HEK293 (cell line): ENCODE measurements at regions not wholly inside any gene's neighbourhood (a gene's known extent, or its start where the extent isn't known, plus 50 kb on each side); places are given as distances from the start of the nearest gene placed in this dataset.

ENCODE experiments used
- CTCF ChIA-PET: fragments of 350-600 bp; formaldehyde crosslinking; extraction: SDS; loops from one replicate; lab custom pipeline; 2021; ENCODE audit warnings: antibody characterized with exemption; lab: Yijun Ruan, JAX
- POLR2A ChIA-PET: fragments of 300-600 bp; formaldehyde crosslinking; extraction: SDS; loops from one replicate; lab custom pipeline; 2020; ENCODE audit warnings: antibody characterized with exemption, inconsistent platforms; lab: Yijun Ruan, JAX
- H3K27ac ChIP-seq: fragments of 200-500 bp; sonication (Bioruptor generic); 2 replicates; pipeline ENCODE4 v1.5.1; 2014; ENCODE audit warnings: low read depth, low read length, control low read depth, inconsistent platforms; ENCODE audit errors: extremely low read depth
- H3K36me3 ChIP-seq, 2 experiments: fragments of 200-500 bp in 1 of 2; sonication (Bioruptor generic) in 1 of 2; 1 replicate in 1 of 2; 2 replicates in 1 of 2; pipeline ENCODE4 v1.5.1; 2014 to 2017; ENCODE audit warnings: inconsistent platforms in 2 of 2, low read length in 2 of 2; ENCODE audit not compliant: control insufficient read depth in 2 of 2, insufficient read depth in 1 of 2
- H3K4me1 ChIP-seq: fragments of 200-500 bp; sonication (Bioruptor generic); 2 replicates; pipeline ENCODE4 v1.5.1; 2014; ENCODE audit warnings: mild to moderate bottlenecking, low read length, inconsistent platforms; ENCODE audit not compliant: control insufficient read depth, insufficient read depth
- H3K4me3 ChIP-seq: 2 replicates; pipeline ENCODE4 v1.5.1; 2011; ENCODE audit warnings: low read depth, mild to moderate bottlenecking, control low read depth, low read length, moderate library complexity
- H3K9me3 ChIP-seq: fragments of 200-500 bp; sonication (Bioruptor generic); 2 replicates; pipeline ENCODE4 v1.5.1; 2014; ENCODE audit warnings: low read depth, low read length, inconsistent platforms; ENCODE audit not compliant: control insufficient read depth, insufficient read depth
- IKZF3 ChIP-seq: fragments of 450-650 bp; IDR thresholded peaks from 2 replicates; pipeline ENCODE4 v1.5.0; 2018; ENCODE audit warnings: missing biosample characterization, mild to moderate bottlenecking, missing genetic modification characterization, moderate library complexity
- SP7 ChIP-seq: fragments of 450-650 bp; formaldehyde crosslinking; IDR thresholded peaks from 2 replicates; pipeline ENCODE4 v1.5.1; 2016; ENCODE audit warnings: missing biosample characterization, missing genetic modification characterization
- ZBTB20 ChIP-seq: fragments of 450-650 bp; formaldehyde crosslinking; IDR thresholded peaks from 2 replicates; pipeline ENCODE4 v1.5.1; 2016; ENCODE audit warnings: missing biosample characterization, missing genetic modification characterization
- ZBTB8A ChIP-seq: fragments of 450-650 bp; formaldehyde crosslinking; IDR thresholded peaks from 2 replicates; pipeline ENCODE4 v1.5.1; 2016; ENCODE audit warnings: missing biosample characterization, missing genetic modification characterization
- ZFP3 ChIP-seq: fragments of 450-650 bp; formaldehyde crosslinking; IDR thresholded peaks from 2 replicates; pipeline ENCODE4 v1.5.1; 2016; ENCODE audit warnings: low read depth, missing biosample characterization, missing genetic modification characterization
- ZIC2 ChIP-seq: fragments of 450-650 bp; formaldehyde crosslinking; IDR thresholded peaks from 2 replicates; pipeline ENCODE4 v1.5.1; 2016; ENCODE audit warnings: missing biosample characterization, missing genetic modification characterization
- ZNF335 ChIP-seq: fragments of 450-650 bp; formaldehyde crosslinking; conservative IDR thresholded peaks from 2 replicates; pipeline ENCODE4 v1.5.1; 2016; ENCODE audit warnings: missing biosample characterization, missing genetic modification characterization
- ZNF354C ChIP-seq: fragments of 450-650 bp; formaldehyde crosslinking; IDR thresholded peaks from 2 replicates; pipeline ENCODE4 v1.5.1; 2016; ENCODE audit warnings: missing biosample characterization, missing genetic modification characterization, low read depth, borderline replicate concordance
- ZNF366 ChIP-seq: fragments of 450-650 bp; formaldehyde crosslinking; conservative IDR thresholded peaks from 2 replicates; pipeline ENCODE4 v1.5.1; 2016; ENCODE audit warnings: missing biosample characterization, missing genetic modification characterization
- ZNF510 ChIP-seq: fragments of 450-650 bp; formaldehyde crosslinking; IDR thresholded peaks from 2 replicates; pipeline ENCODE4 v1.5.1; 2018; ENCODE audit warnings: mild to moderate bottlenecking, missing genetic modification characterization, missing biosample characterization; ENCODE audit not compliant: insufficient replicate concordance
- ZNF514 ChIP-seq: fragments of 450-650 bp; formaldehyde crosslinking; IDR thresholded peaks from 2 replicates; pipeline ENCODE4 v1.5.1; 2016; ENCODE audit warnings: missing biosample characterization, missing genetic modification characterization
- ZNF521 ChIP-seq: fragments of 450-650 bp; formaldehyde crosslinking; IDR thresholded peaks from 2 replicates; pipeline ENCODE4 v1.5.1; 2017; ENCODE audit warnings: missing biosample characterization, mild to moderate bottlenecking, missing genetic modification characterization
- ZNF626 ChIP-seq: fragments of 450-650 bp; sonication (Bioruptor Pico); formaldehyde crosslinking; IDR thresholded peaks from 2 replicates; pipeline ENCODE4 v1.5.1; 2018; ENCODE audit warnings: missing biosample characterization, missing genetic modification characterization, inconsistent platforms
- ZNF76 ChIP-seq: fragments of 450-650 bp; formaldehyde crosslinking; IDR thresholded peaks from 2 replicates; pipeline ENCODE4; 2016; ENCODE audit warnings: low read depth, missing biosample characterization, missing genetic modification characterization, borderline replicate concordance
- ZNF843 ChIP-seq: fragments of 450-650 bp; formaldehyde crosslinking; IDR thresholded peaks from 2 replicates; pipeline ENCODE4 v1.5.1; 2016; ENCODE audit warnings: missing biosample characterization, missing genetic modification characterization
- TF ChIP-seq, protein P1 (sequence below): fragments of 450-650 bp; formaldehyde crosslinking; IDR thresholded peaks from 2 replicates; pipeline ENCODE4 v1.5.1; 2017; ENCODE audit warnings: missing biosample characterization, mild to moderate bottlenecking, missing genetic modification characterization, moderate library complexity
- TF ChIP-seq, protein P2 (sequence below): fragments of 450-650 bp; IDR thresholded peaks from 2 replicates; pipeline ENCODE4 v1.5.1; 2018; ENCODE audit warnings: missing biosample characterization, missing genetic modification characterization
- TF ChIP-seq, protein P3 (sequence below): fragments of 450-650 bp; formaldehyde crosslinking; IDR thresholded peaks from 2 replicates; pipeline ENCODE4; 2016; ENCODE audit warnings: missing biosample characterization, missing genetic modification characterization
- TF ChIP-seq, protein P4 (sequence below): fragments of 450-650 bp; formaldehyde crosslinking; IDR thresholded peaks from 2 replicates; pipeline ENCODE4 v1.5.1; 2016; ENCODE audit warnings: missing biosample characterization, missing genetic modification characterization

DNA sequence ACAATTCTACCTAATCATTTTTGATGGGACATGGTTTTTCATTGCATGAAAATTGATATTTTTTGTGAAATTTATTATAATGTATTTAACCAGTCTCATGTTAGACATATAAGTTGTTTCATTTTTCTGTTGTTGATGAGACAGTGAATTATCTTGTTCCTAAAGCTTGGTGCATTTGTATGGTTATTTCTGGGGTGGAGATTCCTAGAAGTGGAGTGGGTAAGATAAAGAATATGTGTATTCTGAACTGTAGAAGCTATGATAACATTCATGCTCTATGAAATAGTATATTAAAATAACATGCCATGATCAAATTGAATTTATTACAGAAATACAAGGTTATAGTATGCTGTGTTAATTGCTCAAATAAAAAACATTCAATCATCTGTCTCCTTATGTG lies 69.2 kb downstream of the BOLA3 start:
- no peak overlapping the region for H3K4me3 ChIP-seq
- 0 out of 2 replicates have a peak, but pooled peaks cover 4% of the 10 kb centered on the region for H3K4me1 ChIP-seq
- peaks cover 0 to 18% of the 10 kb centered on the region in 2 experiments; a peak in 1 of 3 replicates for H3K36me3 ChIP-seq
- H3K9me3 ChIP-seq = no peaks in the 10 kb centered on the region
- H3K27ac ChIP-seq = no peak overlapping the region
- POLR2A ChIA-PET = no interaction called here
- TF ChIP-seq, protein P1, sequence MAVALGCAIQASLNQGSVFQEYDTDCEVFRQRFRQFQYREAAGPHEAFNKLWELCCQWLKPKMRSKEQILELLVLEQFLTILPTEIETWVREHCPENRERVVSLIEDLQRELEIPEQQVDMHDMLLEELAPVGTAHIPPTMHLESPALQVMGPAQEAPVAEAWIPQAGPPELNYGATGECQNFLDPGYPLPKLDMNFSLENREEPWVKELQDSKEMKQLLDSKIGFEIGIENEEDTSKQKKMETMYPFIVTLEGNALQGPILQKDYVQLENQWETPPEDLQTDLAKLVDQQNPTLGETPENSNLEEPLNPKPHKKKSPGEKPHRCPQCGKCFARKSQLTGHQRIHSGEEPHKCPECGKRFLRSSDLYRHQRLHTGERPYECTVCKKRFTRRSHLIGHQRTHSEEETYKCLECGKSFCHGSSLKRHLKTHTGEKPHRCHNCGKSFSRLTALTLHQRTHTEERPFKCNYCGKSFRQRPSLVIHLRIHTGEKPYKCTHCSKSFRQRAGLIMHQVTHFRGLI = no peak
- TF ChIP-seq ZNF76 (no peak), ZNF366 (no peak), ZNF626 (tag by site-specific recombination) (no peak), ZNF354C (tag by site-specific recombination) (no peak), ZNF335 (tag by site-specific recombination) (no peak)
- CTCF ChIA-PET = interaction anchor here (1.4 kb wide), 1 partner anchor 255 kb away, joined by 3 read pairs; no protein-coding TSS in a partner anchor

DNA sequence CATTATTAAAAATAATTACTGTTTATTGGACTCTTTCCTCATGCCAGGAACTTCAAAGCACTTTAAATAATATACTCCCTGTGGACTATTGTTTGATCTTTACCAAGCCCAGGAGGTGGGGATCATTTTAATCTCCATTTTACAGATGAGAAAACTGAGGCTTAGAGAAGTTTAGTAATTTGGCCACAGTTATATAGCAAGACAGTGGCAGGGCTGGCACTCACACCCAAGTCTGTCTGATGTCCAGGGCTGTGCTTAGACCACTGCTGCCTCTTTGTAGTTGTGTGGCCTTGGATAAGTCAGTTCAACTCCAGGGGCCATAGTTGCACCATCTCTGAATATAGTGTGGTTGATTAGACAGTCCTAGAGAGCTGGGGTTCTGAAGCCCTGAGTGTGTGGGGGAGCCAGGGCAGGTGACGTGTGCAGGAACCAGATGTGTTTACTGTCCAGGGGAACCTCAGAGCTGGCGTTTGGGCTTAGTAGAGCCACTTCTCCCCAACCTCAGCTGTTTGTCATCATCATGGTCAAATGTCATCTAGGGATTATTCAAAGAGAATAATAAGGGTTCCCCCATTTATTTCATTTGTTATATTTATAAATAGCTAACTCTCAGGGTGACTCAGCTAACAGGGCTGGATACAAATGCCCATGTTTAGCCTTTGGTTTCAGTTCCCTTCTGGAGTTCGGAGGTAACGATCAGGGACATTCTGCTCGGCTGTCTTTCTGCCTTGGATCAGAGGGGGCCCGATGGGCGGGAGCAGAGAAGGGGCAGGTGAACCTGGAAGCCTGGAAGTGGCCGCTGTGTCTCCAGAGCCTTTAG lies 68.0 kb downstream of the BOLA3 start:
- Histone ChIP-seq H3K4me1 (0 out of 2 replicates have a peak, but pooled peaks cover 4% of the 10 kb centered on the region), H3K27ac (no peak overlapping the region), H3K4me3 (no peak overlapping the region), H3K9me3 (no peaks in the 10 kb centered on the region), H3K36me3 (peaks cover 0 to 25% of the 10 kb centered on the region in 2 experiments; a peak in 1 of 3 replicates)
- ChIA-PET POLR2A (no interaction called here), CTCF (interaction anchor here (0.8 kb wide), 1 partner anchor 255 kb away, joined by 4 read pairs; no protein-coding TSS in a partner anchor)
- TF ChIP-seq ZNF510 (tag by site-specific recombination) = no peak
- no peak for TF ChIP-seq ZFP3 (tag by site-specific recombination)
- TF ChIP-seq ZIC2 (tag by site-specific recombination) = no peak
- TF ChIP-seq, protein P2, sequence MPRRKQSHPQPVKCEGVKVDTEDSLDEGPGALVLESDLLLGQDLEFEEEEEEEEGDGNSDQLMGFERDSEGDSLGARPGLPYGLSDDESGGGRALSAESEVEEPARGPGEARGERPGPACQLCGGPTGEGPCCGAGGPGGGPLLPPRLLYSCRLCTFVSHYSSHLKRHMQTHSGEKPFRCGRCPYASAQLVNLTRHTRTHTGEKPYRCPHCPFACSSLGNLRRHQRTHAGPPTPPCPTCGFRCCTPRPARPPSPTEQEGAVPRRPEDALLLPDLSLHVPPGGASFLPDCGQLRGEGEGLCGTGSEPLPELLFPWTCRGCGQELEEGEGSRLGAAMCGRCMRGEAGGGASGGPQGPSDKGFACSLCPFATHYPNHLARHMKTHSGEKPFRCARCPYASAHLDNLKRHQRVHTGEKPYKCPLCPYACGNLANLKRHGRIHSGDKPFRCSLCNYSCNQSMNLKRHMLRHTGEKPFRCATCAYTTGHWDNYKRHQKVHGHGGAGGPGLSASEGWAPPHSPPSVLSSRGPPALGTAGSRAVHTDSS (tag by site-specific recombination) = no peak
- no peak for TF ChIP-seq ZBTB8A (tag by site-specific recombination)
- TF ChIP-seq ZNF514 = no peak
- TF ChIP-seq, protein P3, sequence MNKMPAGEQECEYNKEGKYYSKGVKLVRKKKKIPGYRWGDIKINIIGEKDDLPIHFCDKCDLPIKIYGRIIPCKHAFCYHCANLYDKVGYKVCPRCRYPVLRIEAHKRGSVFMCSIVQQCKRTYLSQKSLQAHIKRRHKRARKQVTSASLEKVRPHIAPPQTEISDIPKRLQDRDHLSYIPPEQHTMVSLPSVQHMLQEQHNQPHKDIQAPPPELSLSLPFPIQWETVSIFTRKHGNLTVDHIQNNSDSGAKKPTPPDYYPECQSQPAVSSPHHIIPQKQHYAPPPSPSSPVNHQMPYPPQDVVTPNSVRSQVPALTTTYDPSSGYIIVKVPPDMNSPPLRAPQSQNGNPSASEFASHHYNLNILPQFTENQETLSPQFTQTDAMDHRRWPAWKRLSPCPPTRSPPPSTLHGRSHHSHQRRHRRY = no peak
- no peak for TF ChIP-seq SP7 (tag by site-specific recombination)
- TF ChIP-seq ZNF521 = no peak
- no peak for TF ChIP-seq ZBTB20 (tag by site-specific recombination)
- no peak for TF ChIP-seq ZNF843 (tag by site-specific recombination)
- TF ChIP-seq, protein P4, sequence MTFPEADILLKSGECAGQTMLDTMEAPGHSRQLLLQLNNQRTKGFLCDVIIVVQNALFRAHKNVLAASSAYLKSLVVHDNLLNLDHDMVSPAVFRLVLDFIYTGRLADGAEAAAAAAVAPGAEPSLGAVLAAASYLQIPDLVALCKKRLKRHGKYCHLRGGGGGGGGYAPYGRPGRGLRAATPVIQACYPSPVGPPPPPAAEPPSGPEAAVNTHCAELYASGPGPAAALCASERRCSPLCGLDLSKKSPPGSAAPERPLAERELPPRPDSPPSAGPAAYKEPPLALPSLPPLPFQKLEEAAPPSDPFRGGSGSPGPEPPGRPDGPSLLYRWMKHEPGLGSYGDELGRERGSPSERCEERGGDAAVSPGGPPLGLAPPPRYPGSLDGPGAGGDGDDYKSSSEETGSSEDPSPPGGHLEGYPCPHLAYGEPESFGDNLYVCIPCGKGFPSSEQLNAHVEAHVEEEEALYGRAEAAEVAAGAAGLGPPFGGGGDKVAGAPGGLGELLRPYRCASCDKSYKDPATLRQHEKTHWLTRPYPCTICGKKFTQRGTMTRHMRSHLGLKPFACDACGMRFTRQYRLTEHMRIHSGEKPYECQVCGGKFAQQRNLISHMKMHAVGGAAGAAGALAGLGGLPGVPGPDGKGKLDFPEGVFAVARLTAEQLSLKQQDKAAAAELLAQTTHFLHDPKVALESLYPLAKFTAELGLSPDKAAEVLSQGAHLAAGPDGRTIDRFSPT (tag by site-specific recombination) = no peak
- TF ChIP-seq IKZF3 = no peak
